ENCODE measurements at regions not wholly inside any gene's neighbourhood (a gene's known extent, or its start where the extent isn't known, plus 50 kb on each side); places are given as distances from the start of the nearest gene placed in this dataset.

DNA sequence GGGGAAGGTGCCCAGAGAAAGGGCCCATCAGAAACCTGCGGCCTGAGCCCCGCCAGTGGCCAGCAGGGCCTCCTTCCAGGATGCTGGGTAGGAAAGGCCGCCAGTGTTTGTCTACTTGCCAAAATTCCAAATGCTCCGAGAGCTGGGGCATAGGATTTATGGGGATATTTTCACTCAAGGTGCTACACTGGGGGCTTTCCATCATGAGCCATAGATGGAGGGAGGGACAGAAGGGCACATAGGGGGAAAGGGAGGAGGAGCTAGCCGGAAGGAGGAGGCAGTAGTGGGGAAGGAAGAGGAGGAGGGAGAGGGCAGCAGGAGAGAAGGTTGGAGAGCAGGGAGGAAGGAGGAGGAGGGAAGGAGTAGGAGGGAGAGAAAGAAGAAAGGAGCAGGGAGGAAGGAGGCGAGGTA is 494.7 kb upstream of the PROK2 start:
- H3K9me3 ChIP-seq: peaks cover 0 to 8% (median 0%) of the 10 kb centered on the region in 3 donors
- no peak overlapping the region for H3K4me3 ChIP-seq
- TF ChIP-seq EP300 (IDR thresholded peaks at IDR 0.05): no peak
- no peak for TF ChIP-seq POLR2AphosphoS5 (IDR thresholded peaks at IDR 0.05)
- TF ChIP-seq POLR2A (IDR thresholded peaks at IDR 0.05): no peak
- TF ChIP-seq, protein P1, sequence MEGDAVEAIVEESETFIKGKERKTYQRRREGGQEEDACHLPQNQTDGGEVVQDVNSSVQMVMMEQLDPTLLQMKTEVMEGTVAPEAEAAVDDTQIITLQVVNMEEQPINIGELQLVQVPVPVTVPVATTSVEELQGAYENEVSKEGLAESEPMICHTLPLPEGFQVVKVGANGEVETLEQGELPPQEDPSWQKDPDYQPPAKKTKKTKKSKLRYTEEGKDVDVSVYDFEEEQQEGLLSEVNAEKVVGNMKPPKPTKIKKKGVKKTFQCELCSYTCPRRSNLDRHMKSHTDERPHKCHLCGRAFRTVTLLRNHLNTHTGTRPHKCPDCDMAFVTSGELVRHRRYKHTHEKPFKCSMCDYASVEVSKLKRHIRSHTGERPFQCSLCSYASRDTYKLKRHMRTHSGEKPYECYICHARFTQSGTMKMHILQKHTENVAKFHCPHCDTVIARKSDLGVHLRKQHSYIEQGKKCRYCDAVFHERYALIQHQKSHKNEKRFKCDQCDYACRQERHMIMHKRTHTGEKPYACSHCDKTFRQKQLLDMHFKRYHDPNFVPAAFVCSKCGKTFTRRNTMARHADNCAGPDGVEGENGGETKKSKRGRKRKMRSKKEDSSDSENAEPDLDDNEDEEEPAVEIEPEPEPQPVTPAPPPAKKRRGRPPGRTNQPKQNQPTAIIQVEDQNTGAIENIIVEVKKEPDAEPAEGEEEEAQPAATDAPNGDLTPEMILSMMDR (IDR thresholded peaks at IDR 0.05): no peak
- peaks cover 0 to 35% (median 4%) of the 10 kb centered on the region in 3 donors for H3K4me1 ChIP-seq
- peak overlapping the region in 1 of 4 donors; percentile 22 for H3K27ac ChIP-seq
- no peaks in the 10 kb centered on the region for H3K27me3 ChIP-seq
- no peaks in the 10 kb centered on the region for H3K36me3 ChIP-seq
- WGBS, 2 donors (ENCODE audit: low coverage in 1 of 2): 40 to 51% methylated on average over 6 of the region's 6 CpGs
- ATAC-seq: no peak

DNA sequence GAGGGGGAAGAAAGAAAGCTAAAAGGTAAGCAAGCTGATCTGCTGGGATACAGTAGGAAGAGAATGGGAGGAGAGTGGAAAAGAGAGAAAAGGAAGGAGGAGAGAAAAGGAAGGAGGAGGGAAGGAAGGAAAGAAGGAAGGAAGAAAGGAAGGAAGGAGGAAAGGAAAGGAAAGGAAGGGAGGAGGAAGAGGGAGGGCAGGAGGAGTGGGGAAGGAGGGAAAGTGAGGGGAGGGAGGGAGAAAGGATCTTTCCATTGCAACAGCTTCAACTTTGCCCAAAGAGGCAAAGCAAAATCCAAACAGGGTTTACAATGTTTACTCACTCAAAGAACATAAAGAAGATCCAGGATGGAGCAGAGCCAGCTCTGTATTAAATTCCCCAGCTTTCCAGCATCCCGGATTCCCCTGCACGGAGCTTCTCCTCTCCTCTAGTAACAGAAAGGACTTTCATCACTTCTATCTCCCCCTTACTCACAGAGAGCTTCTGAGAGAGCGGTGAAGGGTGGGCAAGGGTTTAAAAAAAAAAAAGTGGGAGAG is 494.2 kb upstream of the PROK2 start:
- Histone ChIP-seq H3K4me3 (no peak overlapping the region), H3K27ac (peak overlapping the region in 1 of 4 donors; percentile 22), H3K9me3 (peaks cover 0 to 8% (median 0%) of the 10 kb centered on the region in 3 donors), H3K4me1 (peaks cover 0 to 40% (median 9%) of the 10 kb centered on the region in 3 donors), H3K27me3 (no peaks in the 10 kb centered on the region), H3K36me3 (no peaks in the 10 kb centered on the region)
- no peak for TF ChIP-seq POLR2A (IDR thresholded peaks at IDR 0.05)
- TF ChIP-seq, protein P1 (IDR thresholded peaks at IDR 0.05): no peak
- no peak for TF ChIP-seq POLR2AphosphoS5 (IDR thresholded peaks at IDR 0.05)
- ATAC-seq: no peak
- WGBS, 2 donors (ENCODE audit: low coverage in 1 of 2): 44 to 79% methylated on average over 2 to 3 of the region's 3 CpGs

DNA sequence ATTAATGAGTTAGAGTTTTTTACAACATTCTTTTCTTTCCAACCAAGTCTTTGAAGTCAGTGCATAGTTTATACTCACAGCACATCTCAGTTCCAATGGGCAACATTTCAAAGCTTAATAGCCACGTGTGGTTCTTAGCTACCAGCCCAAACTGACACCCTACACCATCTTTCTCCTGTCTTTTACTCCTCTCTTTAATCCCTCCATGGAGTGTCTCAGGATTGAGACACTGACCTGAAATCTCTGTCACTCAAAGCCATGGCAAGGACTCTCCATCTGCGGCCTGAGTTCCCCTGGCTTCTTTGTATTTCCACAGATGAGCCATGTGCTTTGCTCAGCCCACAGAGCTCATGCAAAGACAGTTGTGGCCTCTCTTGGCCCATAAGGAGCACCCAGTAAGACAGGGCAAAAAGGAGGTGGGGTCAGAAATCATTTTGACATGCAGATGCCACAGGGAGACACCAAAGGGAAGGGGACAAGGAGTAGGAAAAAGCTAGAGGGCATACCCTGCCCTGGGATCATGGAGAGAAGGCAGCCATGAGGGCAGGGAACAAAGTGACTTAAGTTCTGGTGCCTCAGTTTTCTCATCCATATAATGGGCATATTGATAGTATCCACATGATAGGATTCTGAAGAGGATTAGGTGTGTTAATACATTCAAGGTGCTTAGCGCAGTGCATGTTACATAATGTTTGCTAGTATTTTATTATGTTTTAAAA is 493.6 kb upstream of the PROK2 start:
- H3K9me3 ChIP-seq: peaks cover 0 to 8% (median 0%) of the 10 kb centered on the region in 3 donors
- TF ChIP-seq POLR2AphosphoS5 (IDR thresholded peaks at IDR 0.05) (no peak), EP300 (IDR thresholded peaks at IDR 0.05) (no peak), POLR2A (IDR thresholded peaks at IDR 0.05) (no peak)
- TF ChIP-seq, protein P1 (IDR thresholded peaks at IDR 0.05): no peak
- H3K36me3 ChIP-seq: no peaks in the 10 kb centered on the region
- H3K4me1 ChIP-seq: peaks cover 0 to 47% (median 15%) of the 10 kb centered on the region in 3 donors
- WGBS, 2 donors (ENCODE audit: low coverage in 1 of 2): 71 to 75% methylated on average over 3 of the region's 3 CpGs
- ATAC-seq: no peak
- no peaks in the 10 kb centered on the region for H3K27me3 ChIP-seq
- no peak overlapping the region for H3K27ac ChIP-seq
- no peak overlapping the region for H3K4me3 ChIP-seq

DNA sequence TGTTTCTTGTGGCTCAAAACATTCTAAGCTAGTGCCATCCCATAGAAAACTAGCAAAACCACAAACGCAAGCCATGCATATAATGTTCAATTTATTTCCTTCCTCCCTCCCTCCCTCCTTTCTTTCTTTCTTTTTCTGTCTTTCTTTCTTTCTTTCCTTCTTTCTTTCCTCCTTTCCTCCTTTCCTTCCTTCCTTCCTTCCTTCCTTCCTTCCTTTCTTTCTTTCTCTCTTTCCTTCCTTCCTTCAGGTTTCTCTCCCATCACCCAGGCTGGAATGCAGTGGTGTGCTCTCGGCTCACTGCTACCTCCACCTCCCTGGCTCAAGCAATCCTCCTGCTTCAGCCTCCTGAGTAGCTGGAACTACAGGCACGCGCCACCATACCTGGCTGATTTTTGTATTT is 492.8 kb upstream of the PROK2 start:
- peaks cover 0 to 4% (median 0%) of the 10 kb centered on the region in 3 donors for H3K9me3 ChIP-seq
- WGBS, 2 donors (ENCODE audit: low coverage in 1 of 2): 92 to 100% methylated on average over 2 to 4 of the region's 4 CpGs
- no peak for TF ChIP-seq POLR2AphosphoS5 (IDR thresholded peaks at IDR 0.05)
- TF ChIP-seq EP300 (IDR thresholded peaks at IDR 0.05): no peak
- TF ChIP-seq POLR2A (IDR thresholded peaks at IDR 0.05): no peak
- TF ChIP-seq, protein P1 (IDR thresholded peaks at IDR 0.05): no peak
- no peak overlapping the region for H3K27ac ChIP-seq
- no peaks in the 10 kb centered on the region for H3K36me3 ChIP-seq
- H3K27me3 ChIP-seq: no peaks in the 10 kb centered on the region
- no peak overlapping the region for H3K4me3 ChIP-seq
- no peak for ATAC-seq
- H3K4me1 ChIP-seq: peaks cover 0 to 53% (median 20%) of the 10 kb centered on the region in 3 donors

DNA sequence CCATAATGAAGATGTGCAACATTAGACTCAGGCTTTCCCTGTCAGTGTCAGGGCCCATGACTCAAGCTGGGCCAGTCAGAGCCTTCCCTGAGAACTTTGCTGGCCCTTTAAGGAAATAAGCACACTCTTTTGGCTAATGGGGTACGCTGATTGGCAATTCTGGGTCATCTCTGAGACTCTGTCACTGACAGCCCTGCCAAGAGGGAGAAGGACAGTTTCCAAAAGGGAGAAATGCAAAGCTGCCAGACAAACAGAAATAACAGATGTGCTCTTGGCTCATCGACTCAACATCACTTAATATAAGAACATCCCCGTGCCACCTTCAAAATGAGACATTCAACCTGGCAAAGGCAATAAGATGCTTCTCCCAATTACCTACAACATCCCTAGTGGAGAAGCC is 491.9 kb upstream of the PROK2 start:
- H3K9me3 ChIP-seq: no peaks in the 10 kb centered on the region
- no peak for TF ChIP-seq POLR2A (IDR thresholded peaks at IDR 0.05)
- no peak for TF ChIP-seq EP300 (IDR thresholded peaks at IDR 0.05)
- TF ChIP-seq, protein P1 (IDR thresholded peaks at IDR 0.05): no peak
- TF ChIP-seq POLR2AphosphoS5 (IDR thresholded peaks at IDR 0.05): no peak
- H3K36me3 ChIP-seq: no peaks in the 10 kb centered on the region
- ATAC-seq: no peak
- peaks cover 0 to 57% (median 20%) of the 10 kb centered on the region in 3 donors for H3K4me1 ChIP-seq
- WGBS, 2 donors (ENCODE audit: low coverage in 1 of 2): 80 to 97% methylated on average over 2 to 3 of the region's 3 CpGs
- H3K4me3 ChIP-seq: no peak overlapping the region
- no peak overlapping the region for H3K27ac ChIP-seq
- H3K27me3 ChIP-seq: no peaks in the 10 kb centered on the region

Data from gastroesophageal sphincter (tissue), 4 donors.